AG04450 (cell line): ENCODE measurements at regions not wholly inside any gene's neighbourhood (a gene's known extent, or its start where the extent isn't known, plus 50 kb on each side); places are given as distances from the start of the nearest gene placed in this dataset.

Experiments used
- CTCF ChIA-PET: fragments of 300-600, 350-600 bp; formaldehyde crosslinking; extraction: SDS; loops from one replicate; lab custom pipeline; 2022; ENCODE audit warnings: antibody characterized with exemption, inconsistent platforms; lab: Charles Lee
- POLR2A ChIA-PET: fragments of 350-600 bp; formaldehyde crosslinking; extraction: SDS; loops from one replicate; lab custom pipeline; 2021; ENCODE audit warnings: antibody characterized with exemption, inconsistent platforms; lab: Yijun Ruan, JAX
- DNase-seq: peaks from one replicate; pipeline ENCODE4 v3.0.0-alpha.2; 2011; ENCODE audit warnings: low read depth, low spot score
- H3K27ac ChIP-seq: one replicate; pipeline ENCODE4 v1.5.1; 2012; ENCODE audit warnings: low read depth, low read length, control low read depth
- H3K27me3 ChIP-seq: one replicate; pipeline ENCODE4 v1.6.0; 2012; ENCODE audit warnings: low read length; ENCODE audit not compliant: control insufficient read depth, insufficient read depth
- H3K4me3 ChIP-seq: 2 replicates; pipeline ENCODE4 v1.5.1; 2011; ENCODE audit warnings: mild to moderate bottlenecking, low read depth, low read length, control low read depth
- H3K9me3 ChIP-seq: 2 replicates; pipeline ENCODE4 v1.5.1; 2012; ENCODE audit warnings: low read length; ENCODE audit not compliant: control insufficient read depth, insufficient read depth
- TF ChIP-seq, protein P1 (sequence below): IDR thresholded peaks from 2 replicates; pipeline ENCODE4 v1.5.1; 2011; ENCODE audit warnings: low read depth, low read length, control low read depth, inconsistent platforms

DNA sequence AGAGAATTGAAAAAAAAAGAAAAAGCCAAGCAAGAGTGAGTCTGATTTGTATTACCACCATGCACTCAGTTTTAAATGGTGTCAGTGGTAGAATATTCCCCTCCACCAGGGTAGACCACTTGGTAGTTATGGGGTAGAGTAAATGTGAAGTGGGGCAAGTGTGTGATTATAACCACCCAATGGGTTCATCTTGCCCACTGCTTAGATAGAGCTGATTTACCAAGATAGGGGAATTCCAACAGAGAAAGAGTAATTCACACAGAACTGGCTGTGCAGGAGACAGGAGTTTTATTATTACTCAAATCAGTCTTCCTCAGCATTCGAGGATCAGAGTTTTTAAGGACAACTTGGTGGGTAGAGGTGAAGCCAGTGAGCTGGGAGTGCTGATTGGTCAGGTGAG lies 113.3 kb upstream of the RAI14 start:
- no peak for DNase-seq
- H3K4me3 ChIP-seq: no peak overlapping the region
- H3K9me3 ChIP-seq: peaks cover 6% of the 10 kb centered on the region; the same call in 1 of the 2 replicates
- no peak overlapping the region for H3K27ac ChIP-seq
- H3K27me3 ChIP-seq: no peaks in the 10 kb centered on the region
- ChIA-PET CTCF (no interaction called here), POLR2A (no interaction called here)
- TF ChIP-seq, protein P1, sequence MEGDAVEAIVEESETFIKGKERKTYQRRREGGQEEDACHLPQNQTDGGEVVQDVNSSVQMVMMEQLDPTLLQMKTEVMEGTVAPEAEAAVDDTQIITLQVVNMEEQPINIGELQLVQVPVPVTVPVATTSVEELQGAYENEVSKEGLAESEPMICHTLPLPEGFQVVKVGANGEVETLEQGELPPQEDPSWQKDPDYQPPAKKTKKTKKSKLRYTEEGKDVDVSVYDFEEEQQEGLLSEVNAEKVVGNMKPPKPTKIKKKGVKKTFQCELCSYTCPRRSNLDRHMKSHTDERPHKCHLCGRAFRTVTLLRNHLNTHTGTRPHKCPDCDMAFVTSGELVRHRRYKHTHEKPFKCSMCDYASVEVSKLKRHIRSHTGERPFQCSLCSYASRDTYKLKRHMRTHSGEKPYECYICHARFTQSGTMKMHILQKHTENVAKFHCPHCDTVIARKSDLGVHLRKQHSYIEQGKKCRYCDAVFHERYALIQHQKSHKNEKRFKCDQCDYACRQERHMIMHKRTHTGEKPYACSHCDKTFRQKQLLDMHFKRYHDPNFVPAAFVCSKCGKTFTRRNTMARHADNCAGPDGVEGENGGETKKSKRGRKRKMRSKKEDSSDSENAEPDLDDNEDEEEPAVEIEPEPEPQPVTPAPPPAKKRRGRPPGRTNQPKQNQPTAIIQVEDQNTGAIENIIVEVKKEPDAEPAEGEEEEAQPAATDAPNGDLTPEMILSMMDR: no peak

DNA sequence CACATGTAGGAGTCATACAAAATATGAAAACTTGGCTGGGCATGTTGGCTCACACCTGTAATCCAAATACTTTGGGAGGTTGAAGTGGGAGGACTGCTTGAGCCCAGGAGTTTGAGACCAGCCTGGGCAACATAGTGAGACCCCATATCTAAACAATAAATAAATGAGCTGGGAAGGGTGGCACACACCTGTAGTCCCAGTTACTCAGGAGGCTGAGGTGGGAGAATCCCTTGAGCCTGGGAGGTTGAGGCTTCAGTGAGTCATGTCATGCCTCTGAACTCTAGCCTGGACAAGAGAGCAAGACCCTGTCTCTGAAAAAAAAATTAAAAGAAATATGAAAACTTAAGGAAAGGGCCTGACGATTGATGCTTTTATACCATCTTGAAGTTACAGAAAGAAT lies 112.4 kb upstream of the RAI14 start:
- no peak overlapping the region for H3K27ac ChIP-seq
- DNase-seq: no peak
- no peaks in the 10 kb centered on the region for H3K27me3 ChIP-seq
- H3K9me3 ChIP-seq: peaks cover 6% of the 10 kb centered on the region; the same call in 1 of the 2 replicates
- POLR2A ChIA-PET: interaction anchor here (0.5 kb wide), 1 partner anchor 61 kb away, joined by 5 read pairs; no protein-coding TSS in a partner anchor
- TF ChIP-seq, protein P1: no peak
- H3K4me3 ChIP-seq: no peak overlapping the region
- CTCF ChIA-PET: no interaction called here

DNA sequence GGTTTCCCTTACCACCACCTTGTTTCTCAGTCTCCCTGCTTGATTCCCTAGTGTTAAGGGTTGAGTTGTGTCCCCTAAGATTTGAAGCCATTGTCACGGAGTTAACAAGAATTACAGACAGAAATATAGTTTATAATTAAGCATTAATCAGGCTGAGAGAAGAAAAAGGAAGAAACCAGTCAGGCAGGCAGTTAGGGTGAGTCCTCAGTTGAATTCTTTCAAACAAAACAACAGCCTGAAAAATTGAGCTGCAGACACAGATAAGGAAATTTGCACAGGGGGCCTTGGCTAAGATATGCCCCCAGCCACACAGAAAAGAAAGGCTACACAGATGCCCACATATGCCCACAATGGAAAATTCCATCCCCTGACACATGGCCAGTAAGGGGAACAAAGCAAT lies 111.7 kb upstream of the RAI14 start:
- POLR2A ChIA-PET: no interaction called here
- CTCF ChIA-PET: no interaction called here
- TF ChIP-seq, protein P1: no peak
- Histone ChIP-seq H3K27ac (no peak overlapping the region), H3K9me3 (peaks cover 6% of the 10 kb centered on the region; the same call in 1 of the 2 replicates), H3K4me3 (no peak overlapping the region), H3K27me3 (no peaks in the 10 kb centered on the region)
- DNase-seq: no peak

DNA sequence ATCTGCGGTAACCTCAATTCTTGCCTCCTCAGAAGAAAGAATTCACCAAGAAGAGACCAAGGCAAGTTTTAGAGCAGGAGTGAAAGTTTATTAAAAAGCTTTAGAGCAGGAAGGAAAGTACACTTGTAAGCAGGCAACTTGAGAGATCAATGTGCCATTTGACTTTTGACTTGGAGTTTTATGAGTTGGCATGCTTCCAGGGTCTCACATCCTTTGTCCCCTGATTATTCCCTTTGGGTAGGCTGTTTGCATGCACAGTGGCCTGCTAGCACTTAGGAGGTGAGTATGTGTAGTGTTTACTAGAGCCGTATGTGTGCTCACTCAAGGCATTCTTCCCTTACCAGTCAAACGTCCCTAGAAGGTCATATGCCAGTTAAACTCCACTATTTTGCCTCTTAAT lies 111.0 kb upstream of the RAI14 start:
- H3K27me3 ChIP-seq: no peaks in the 10 kb centered on the region
- H3K27ac ChIP-seq: no peak overlapping the region
- ChIA-PET CTCF (interaction anchor here (1.1 kb wide), 1 partner anchor 7 kb away, joined by 3 read pairs; no protein-coding TSS in a partner anchor), POLR2A (no interaction called here)
- H3K4me3 ChIP-seq: no peak overlapping the region
- peaks cover 6% of the 10 kb centered on the region; the same call in 1 of the 2 replicates for H3K9me3 ChIP-seq
- no peak for DNase-seq
- TF ChIP-seq, protein P1: no peak

DNA sequence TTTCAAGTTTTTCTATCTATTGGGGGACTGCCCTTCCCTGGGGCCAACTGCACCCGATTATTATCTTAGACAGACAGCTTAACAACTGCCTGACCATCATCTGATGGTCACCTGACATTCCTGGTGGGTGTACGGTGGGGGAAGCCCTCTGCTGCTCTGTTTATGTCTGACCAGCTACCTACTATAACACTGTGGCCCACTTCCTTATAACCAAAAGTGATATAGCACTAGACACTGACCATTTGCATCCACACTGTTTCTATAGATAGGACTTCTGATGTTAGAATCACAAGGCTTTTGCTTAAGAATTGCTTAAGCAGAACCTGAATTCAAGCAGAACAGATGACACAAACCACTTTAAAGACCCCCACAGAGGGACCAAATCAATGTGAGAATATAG lies 110.5 kb upstream of the RAI14 start:
- POLR2A ChIA-PET: interaction anchor here (0.7 kb wide), 1 partner anchor 158 kb away, joined by 5 read pairs; no protein-coding TSS in a partner anchor
- H3K9me3 ChIP-seq: peaks cover 6% of the 10 kb centered on the region; the same call in 1 of the 2 replicates
- TF ChIP-seq, protein P1: no peak
- H3K27me3 ChIP-seq: no peaks in the 10 kb centered on the region
- H3K4me3 ChIP-seq: no peak overlapping the region
- H3K27ac ChIP-seq: no peak overlapping the region
- CTCF ChIA-PET: interaction anchor here (1.1 kb wide), 1 partner anchor 8 kb away, joined by 3 read pairs; no protein-coding TSS in a partner anchor
- DNase-seq: no peak
